ENCODE measurements at regions not wholly inside any gene's neighbourhood (a gene's known extent, or its start where the extent isn't known, plus 50 kb on each side); places are given as distances from the start of the nearest gene placed in this dataset.

DNA sequence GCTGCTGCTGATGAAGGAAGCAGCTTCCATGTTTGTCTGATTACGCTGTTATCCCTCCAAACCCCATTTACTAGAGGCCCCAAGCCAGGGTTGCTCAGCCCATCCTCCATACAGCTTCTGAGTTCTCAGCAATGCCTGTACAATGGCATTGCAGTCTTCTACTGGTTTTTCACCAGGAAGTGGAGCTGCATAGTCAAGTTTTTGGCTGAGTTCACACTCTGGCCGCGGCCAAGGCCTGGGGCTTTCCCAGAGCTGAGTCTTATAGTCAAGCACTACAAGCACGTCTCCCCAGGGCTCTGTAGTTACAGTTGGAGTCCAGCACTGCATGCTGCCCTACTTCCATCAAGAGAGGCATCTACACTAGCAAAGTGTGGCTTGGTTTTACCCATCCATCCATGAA is 182.5 kb downstream of the POU4F1 start:
- no peak for DNase-seq

DNA sequence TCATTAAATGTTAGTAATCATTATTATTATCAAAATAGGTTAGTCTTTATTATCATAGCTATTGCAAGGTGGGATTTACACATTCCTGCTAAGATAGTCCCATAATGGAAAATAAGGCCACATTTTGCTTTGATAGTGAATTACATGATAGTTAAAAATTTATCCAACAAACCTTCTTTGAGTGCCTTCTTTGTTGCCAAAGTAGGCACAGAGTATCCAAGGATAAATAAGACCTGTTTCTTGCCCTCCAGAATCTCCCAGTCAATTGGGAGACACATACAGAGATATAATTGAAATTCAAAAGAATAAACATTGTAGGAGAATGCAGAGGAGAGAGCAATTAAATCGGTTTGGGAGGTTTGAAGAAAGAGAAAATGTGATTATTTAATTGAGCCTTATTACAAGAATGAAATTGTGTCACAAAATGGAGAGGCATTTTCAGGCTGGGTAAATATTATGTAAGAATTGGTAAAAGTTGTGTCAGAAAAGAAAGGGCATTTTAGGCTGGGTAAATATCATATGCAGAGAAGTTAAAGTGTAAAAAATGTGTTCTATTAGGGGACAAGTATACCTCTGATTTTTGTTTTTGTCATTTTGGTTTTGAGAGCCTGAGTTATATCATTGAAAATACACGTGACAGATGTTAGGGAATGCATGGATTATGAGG is 189.3 kb downstream of the POU4F1 start:
- no peak for DNase-seq

DNA sequence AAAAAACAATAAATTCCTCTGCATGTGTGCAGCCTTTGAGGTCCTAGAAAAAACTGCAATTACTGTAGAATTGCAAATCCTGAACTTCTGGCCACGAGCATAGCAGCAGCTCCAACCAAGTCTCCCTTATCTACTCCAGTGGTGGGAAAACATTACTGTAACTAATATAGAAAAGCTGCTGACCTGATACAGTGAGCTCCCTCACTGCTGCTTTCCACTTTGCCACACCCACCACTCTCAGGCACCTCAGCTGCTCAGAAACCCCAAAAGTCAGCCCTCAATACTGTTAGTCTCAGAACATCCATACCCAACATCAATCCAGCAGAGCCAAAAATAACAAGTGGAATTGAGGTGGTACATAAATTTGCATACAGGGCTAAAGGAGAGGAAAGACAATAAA is 192.5 kb downstream of the POU4F1 start:
- DNase-seq, result no peak

DNA sequence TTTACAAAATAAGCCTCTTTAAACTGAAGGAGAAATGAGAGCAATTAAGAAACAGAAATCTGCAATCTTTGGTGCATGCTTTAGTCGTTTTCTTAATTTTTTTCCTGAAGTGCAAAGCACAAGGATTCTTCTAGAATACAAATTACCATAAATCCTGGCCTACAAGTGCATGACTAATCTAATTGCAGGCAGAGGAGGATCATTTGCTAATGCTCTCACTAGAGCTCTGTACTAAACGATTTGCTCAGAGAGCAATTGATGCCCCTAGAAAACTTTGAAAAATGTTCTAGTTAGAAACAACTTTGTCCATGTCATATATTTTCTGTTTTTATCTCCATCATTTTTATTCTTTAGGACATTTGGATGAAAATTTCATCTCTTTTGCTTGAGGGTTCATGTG is 193.2 kb downstream of the POU4F1 start:
- no peak for DNase-seq

DNA sequence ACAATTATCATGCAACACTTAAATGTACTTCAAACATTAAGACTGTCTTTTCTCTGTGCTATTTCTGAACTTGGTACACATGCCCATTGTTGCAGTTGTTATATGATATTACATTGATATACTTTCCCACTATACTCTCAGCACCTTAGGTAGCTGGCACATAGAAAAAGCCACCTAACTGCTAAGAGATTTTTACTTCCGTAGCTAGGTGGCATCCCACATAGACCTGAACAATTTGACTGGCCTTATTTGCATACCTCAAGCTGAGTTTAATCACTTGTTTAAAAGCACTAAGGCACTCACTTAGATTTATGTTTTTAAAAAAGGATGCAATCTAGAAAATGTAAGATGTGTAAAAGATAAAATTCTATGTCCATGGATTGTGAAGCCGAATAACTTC is 194.2 kb downstream of the POU4F1 start:
- DNase-seq, result no peak

DNA sequence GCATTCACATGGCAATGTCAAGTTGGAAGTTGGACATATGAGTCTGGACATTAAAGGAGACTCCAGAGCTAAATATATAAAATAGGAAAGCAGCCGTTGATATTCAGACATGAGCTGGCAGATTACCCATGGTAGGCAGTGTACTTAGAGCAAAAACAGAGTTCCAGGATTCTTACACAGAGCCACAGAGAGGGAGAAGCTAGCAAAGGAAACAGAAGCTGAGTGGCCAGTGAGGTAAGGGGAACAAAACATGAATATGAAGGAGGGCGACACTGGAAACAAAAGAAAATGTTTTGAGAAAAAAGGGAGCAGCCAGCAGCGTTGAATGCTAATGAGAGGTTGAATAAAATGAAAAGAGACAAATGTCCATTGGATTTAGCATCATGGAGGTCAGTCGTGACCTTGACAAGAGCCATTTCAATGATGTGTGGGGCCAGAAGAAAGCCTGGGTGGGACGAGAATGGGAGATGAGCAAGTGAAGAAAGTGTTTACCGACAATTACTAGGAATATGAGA is 198.4 kb downstream of the POU4F1 start:
- DNase-seq, result no peak

DNA sequence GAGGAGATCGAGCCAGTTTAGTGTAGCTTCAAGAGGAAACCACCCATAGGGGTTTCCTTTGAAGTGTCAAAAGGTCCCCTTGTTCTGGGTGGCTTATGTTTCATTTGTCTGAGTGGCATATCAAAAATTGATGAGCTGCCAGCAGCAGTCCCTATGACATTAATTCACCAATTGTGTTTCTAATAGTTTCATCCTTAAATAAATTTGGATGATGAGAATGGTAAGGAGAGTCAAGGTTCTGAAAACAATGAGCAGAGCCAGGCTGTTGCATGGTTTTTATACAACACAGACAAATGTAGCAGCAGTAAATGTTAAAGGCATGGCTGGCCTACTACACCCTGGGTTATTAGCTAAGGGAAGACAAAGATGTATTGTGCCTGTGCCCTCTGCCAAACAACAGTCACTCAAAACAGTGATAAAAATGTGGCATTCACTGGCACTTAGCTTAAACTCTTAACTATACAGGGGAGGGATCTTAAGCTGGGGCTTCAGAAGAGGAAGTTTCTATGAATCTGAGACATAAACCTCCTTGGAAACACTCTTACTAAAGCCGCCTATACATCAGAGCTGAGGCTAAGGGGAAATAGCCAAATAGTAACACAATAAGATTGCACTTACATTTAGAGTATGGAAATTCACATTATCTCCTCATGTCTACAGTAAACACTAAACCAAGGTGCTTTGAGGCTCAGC is 200.5 kb downstream of the POU4F1 start:
- DNase-seq, result no peak

DNA sequence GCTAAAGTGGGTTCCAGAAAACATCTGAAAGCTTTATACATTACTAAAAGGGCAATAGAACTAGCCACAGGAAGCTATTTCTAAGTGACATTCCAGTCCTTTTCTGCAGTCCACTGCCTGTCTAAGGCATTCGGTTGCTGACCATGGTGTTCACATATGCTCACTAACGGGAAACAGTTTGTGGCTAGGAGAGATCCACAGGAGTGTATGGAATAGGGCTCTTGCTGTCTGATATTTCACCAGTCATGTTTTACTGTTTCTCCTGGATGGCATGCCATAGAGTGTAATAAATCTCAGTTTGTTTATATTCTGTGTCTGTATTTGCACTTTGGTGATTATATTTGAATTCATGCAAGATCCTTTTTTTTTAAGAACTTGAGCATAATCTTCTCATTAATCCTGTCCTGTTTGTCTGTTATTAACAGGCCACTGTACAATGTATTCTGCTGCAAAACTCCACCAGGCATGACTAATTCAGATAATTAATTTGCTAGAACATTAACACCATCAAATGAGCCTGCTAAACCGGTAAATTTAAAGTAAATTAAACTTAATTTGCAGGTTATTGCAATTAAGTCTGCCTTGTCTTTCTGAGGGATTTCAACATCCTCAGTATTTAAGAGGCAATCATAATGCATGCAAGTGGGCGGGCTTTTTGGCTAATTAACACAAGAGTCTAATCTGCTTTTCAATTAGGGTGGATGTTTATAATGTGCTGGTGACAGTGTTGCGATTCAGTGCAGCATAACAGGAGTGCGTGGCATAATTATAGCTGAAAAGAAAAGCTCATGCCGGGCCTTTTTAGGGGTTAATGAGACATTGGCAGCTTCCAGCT is 201.3 kb downstream of the POU4F1 start:
- DNase-seq, result no peak

DNA sequence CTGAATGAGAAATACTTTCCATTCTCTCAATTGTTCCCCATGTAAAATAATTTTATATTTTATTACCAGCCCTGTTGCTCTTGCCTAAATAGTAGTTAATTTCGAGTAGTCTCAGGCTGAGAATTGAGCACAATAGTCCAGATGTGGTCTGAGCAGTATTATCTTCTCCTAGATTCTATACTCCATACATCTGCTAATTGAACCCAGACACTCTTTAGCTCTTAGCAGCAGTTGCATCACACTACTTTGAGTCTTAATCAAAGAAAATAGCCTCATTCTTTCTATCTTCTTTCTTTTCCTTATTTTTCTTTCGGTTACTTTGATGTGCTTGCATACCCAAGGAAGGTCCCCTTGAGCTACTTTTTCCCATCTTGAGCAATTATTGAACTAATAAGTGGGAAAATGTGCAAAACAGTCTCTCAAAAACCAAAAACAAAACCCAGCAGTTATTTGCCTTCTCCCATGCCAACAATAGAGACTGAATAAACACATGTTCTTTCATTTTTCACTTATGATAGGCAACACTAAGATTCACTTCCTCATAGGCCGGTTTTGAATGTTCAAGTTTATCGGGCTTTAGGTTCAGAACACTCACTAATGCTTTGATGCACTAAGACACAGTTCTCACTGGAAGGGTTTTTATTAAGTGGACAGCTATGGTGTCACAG is 204.5 kb downstream of the POU4F1 start:
- DNase-seq, result no peak

DNA sequence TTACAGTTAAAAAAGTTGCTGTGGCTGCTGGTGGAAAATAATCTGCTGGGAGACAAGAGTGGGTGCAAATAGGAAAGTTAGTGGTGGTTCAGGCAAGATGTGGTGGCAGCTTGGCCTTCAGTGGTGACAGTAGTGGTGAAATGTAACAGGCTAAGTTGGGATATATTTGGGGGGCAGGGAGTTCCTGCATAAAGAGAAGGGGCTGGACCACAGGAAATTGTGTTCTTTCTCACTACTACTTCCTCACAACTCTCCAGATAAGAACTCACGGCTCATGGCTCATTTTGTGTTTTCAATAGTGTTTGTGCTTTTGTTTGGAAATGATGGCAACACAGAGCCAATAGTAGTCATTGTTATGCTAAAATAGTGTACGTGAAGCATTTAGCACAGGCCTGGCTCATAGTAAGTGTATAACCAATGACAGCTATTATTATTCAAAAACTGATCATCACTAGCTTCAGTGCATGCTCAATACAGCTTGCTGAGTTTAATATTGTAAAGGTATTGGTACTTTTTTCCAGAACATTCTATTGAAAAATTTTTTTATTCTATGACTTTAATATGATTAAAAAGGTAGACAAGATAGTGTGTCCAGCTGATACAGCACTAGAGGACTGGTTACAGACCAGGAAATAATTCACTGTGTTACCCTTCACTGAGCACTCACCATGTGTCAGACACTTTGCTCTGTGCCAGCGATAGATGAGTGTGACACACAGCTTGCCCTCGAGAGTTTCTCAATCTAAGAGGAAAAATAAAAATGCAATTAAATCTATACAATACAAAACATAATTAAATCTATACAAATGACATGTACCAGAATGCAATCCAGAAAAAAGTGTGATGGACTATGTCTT is 209.8 kb downstream of the POU4F1 start:
- DNase-seq, result no peak

DNA sequence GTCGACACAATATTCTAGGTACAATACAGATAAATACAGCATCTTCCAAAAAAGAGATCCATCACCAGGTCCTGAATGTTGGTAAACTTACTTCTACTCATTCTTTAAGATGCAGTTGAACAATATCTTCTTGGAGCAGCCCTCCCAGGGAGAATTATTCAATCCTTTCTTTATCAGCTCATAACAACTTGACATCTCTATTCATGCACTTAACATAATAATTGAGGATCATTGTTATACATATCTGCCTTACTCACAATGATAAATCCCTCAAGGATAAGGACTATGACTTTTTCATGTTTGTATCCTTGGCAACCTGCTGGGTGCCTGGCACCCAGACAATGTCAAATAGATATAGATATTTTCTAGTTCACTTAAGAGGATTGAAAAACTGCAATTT is 219.5 kb downstream of the POU4F1 start:
- DNase-seq, result no peak

DNA sequence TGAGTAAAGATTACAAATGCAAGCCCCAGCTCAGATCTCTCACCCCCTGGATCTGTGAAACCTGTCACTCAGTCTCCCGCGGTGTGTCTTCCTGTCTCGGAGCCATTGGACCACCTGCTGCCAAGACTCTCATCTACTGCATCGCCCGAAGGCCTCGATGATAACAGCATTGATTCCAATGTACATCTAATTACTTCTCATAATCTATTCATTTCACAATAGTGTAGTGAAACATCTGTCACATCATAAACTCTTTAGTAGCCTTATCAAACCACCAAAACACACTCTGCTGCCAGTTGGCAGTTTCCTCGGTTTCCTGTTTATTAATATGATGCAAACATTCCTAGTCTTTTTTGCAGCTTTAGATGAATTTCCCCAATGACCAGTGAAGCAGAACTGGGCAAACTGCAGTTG is 220.3 kb downstream of the POU4F1 start:
- no peak for DNase-seq

DNA sequence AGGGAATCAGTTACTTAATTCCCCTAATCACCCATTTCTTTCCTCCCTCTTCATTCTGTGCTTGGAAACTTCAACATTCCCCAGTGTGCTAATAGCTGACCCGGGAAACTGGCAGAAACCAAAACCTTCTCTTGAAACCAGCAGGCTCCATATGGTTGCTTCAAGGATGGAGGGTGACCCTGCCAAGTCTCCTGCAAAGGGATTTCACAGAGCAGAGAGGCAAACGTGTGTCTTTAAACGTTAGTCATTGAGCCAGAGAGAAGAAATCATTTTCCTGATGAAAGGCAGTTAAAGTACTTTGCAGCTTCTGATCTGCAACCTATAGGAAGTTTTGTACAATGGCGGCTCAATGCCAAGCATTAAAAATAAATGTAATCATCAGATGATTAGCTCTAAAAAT is 220.9 kb downstream of the POU4F1 start:
- no peak for DNase-seq

DNA sequence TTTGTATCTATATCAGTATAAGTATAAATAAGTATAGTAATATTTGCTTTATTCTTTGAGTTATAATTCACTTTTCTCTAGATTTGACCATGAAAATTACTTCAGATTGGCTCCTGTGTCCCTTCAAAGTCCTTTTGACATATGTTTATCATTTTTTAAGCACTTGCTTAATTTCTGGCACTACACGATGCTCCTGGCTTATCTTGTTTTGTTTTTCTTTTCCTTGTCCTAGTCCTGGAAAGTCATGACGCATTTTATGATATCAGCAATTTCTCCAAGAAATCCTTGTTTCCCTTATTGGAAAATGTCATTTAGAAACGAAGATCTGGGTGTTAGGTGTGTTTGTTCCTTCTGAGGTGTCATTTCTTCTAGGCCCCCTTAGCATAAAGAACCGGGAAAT is 226.5 kb downstream of the POU4F1 start:
- no peak for DNase-seq

DNA sequence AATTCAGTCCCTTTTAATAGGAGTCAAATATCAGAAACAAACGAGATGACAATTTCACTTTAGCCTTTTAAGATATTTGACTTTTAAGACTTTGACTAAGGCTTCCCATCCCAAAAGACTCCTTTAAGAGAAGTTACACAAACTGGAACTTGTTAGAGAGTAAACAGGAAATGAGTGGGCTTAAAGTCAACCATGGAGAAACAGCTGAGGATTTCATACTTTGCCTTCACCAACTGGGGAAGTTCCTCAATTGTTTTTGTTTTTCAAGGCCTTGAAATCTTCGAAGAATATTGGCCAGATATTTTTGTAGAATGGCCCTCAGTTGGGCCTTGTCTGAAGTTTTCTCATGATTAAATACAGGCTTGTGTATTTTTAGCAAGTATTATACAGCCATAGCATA is 227.3 kb downstream of the POU4F1 start:
- no peak for DNase-seq

DNA sequence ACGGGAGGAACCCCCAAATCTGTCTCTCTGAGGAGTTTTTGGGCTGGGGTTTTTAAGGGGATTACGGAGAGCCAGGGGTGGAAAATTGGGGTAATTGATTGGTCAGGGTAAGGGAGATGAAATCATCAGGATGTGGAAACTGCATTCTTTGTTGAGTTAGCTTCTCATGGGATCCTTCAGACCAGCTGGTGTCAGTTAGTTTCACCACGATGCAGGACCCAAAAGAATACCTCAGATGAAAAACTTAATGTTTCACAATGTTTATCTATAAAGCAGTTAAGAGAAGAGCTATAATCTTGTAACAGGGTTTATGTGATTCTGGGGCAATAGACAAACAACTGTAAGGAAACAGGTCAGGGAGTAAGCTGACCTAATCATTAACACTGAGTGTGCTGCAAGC is 230.8 kb downstream of the POU4F1 start:
- DNase-seq, result no peak

DNA sequence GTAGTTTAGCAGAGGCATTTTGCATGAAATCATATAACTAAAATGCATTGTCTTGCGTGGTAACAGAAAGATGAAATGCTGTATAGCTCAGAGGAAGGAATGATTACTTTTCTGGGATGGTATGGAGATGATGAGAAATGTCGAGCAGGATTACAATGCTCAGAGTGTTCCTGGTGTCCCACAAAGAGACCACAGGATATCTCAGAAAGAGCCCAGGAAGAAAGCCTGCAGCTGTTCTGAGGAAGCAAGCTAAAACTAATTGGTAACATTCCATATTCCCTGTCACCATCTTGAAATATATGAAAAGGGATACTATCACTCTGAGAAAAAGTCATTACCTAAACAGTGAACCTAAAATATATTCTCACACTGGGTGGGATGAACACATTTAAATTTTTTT is 233.1 kb downstream of the POU4F1 start:
- no peak for DNase-seq

DNA sequence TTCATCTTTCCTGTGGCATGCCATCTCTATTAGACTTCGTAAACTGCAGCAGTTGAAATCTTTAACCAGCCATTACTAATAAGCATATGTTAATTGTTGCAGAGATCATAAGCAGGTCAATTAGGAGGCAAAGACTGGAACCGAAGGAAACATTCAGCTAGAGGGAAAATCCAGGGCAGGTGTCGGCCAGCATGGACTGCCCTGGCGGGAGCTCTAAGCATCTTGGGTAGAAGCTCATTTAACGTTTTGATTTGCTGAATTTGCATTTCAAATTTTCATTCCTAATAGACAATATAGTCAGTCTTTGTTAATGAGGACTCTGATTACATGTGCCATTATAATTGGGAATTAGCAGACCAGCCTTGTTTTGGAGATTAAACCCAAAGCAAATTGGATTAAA is 238.6 kb downstream of the POU4F1 start:
- DNase-seq, result no peak

DNA sequence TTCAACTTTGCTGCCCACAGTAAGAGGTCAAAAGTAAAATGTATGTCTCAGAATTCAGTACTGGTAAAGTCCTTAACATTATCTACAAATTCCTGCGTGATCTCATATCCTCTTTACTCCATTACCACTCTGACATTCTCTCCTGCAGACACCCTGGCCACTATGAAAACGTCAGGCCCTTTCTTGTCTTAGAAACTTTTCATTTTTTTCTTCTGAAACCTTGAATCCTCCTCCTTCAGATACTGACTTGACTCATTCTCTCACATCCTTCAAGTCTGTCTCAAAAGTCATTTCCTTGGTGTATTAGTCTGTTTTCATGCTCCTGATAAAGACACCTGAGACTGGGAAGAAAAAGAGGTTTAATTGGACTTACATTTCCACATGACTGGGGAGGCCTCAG is 262.3 kb downstream of the POU4F1 start:
- DNase-seq, result no peak

DNA sequence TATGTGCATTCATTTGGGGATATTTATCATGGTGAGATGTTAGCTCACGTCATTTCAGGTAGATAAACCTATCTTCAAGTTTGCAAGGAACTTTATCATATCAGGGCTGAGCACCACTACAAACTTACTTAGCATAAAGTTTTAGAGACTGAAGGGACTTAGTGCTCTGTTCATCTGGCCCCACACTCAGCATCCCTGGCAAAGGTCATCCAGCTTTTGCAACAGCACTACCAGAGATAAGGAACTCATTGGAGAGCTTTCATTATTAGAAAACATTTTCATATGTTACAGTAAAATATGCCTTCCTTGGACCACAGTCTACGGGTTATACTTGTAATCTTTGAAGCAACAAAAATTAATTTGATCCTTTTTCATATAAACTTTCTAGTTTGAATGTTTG is 263.4 kb downstream of the POU4F1 start:
- no peak for DNase-seq

DNA sequence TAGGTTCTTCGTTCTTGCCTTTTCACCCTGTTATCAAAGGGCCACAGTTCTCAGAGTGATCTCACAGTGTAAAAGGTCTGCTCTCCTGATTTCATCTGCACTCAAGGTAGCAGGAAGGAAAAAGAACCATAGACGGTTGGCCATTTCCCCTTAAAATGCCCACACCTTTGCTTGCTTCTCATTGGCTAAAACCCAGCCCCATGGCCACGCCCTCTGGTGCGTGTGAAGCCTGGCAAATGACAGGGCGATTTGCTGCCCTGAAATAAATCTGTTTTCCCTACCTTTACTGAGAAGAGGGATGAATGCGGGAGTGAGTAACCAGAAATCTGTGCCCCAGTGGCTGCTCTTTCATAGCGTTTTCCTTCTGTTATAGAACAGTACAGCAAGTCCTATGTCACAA is 269.3 kb downstream of the POU4F1 start:
- no peak for DNase-seq

DNA sequence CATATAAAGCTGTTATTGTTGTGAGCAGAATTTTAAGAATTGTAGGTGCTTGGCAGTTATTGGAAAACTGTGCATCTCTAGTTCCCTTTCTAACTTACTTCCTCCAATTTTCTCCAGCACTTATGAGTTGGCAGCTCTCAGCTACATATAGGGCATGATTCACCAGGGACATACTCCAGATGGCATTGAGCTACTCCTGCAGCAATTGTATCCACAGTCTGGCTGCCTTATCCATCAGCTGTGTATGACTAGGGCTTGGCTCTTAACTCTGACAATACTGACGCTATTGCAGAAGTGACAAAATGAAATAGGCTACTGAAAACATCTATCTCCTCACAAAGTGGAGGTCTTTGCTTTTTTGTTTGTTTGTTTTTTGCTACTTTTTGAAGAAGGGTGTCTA is 276.7 kb downstream of the POU4F1 start:
- DNase-seq, result peak; percentile 14
